Epithelial cell of esophagus (primary cell): ENCODE measurements at regions not wholly inside any gene's neighbourhood (a gene's known extent, or its start where the extent isn't known, plus 50 kb on each side); places are given as distances from the start of the nearest gene placed in this dataset.

Source experiments
- DNase-seq: peaks from one replicate; pipeline ENCODE4 v3.0.0; 2010; ENCODE audit warnings: low read depth
- H3K4me3 ChIP-seq: 2 replicates; pipeline ENCODE4 v1.5.1; 2011; ENCODE audit warnings: mild to moderate bottlenecking, low read length, control low read depth
- TF ChIP-seq, protein P1 (sequence below): IDR thresholded peaks from 2 replicates; pipeline ENCODE4 v1.5.1; 2011; ENCODE audit warnings: low read depth, mild to moderate bottlenecking, low read length, control low read depth, inconsistent platforms; ENCODE audit not compliant: insufficient read depth; ENCODE audit errors: missing control alignments

DNA sequence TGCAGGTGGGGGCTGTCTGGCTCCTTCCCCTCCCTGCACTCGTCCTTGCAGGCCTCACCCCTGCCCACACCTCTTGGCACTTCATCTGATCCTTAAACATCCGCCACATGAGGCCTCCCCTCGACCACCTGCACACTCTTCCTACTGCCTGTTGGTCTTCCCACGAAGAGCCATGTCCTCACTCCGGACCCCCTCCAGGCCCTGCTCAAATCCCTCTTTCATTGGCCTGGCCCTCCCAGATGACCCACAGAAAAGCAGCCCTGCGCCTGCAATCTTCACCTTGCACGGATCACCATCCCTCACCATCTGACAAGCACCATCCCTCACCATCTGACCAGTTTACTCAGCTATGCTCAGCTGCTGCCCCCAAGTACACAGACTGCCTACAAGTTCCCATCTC is 193.6 kb downstream of the BCL11B start:
- TF ChIP-seq, protein P1, sequence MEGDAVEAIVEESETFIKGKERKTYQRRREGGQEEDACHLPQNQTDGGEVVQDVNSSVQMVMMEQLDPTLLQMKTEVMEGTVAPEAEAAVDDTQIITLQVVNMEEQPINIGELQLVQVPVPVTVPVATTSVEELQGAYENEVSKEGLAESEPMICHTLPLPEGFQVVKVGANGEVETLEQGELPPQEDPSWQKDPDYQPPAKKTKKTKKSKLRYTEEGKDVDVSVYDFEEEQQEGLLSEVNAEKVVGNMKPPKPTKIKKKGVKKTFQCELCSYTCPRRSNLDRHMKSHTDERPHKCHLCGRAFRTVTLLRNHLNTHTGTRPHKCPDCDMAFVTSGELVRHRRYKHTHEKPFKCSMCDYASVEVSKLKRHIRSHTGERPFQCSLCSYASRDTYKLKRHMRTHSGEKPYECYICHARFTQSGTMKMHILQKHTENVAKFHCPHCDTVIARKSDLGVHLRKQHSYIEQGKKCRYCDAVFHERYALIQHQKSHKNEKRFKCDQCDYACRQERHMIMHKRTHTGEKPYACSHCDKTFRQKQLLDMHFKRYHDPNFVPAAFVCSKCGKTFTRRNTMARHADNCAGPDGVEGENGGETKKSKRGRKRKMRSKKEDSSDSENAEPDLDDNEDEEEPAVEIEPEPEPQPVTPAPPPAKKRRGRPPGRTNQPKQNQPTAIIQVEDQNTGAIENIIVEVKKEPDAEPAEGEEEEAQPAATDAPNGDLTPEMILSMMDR: no peak
- no peak overlapping the region for H3K4me3 ChIP-seq
- no peak for DNase-seq

DNA sequence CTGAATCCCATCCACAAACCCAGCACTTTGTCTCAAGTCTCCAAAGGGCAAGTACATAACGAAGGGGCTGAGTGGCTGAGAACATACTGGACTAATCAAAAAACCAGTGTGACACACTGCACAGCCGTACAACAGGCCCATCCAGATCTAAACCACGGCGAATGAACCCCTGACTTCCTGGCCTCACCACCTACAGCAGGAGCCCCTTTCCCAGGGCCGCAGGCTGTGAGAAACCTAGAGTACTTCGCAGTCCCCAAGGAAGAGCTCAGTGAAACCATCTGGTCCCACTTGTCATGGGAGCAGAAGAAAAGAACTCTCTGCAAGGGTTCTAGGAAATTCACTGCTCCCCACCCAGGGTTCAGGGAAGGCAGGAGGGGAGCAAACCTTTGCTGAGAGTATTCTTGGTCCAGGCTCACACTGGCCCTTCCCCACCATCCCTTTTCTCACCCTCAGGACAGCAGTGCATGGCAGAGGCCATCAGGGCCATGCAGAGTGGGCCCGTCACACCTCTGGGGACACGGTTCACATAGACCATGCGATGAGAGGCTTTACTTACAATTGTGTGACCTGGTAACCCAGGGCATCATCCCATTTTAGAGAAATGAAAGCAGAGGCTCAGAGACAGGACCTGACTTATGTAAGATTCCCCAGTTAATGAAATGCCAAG is 192.8 kb downstream of the BCL11B start:
- H3K4me3 ChIP-seq: no peak overlapping the region
- no peak for DNase-seq
- TF ChIP-seq, protein P1: no peak

DNA sequence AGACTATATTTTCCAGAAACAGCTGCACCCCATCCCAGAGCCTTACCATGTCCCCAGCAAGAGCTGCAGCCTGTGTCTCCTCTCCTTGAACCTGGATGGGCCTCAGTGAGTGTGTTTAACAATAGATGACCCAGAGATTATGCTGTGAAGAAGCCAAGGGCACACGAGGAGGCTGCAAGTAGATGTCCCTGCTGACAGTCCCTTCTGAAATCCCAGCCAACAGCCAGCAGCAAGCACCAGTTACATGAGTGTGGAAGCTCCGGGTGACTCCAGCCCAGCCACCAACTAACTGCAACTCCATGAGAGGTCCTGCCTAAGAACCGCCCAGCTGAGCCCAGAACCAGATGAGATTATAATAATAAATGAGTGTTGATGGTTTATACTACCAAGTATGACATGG is 191.7 kb downstream of the BCL11B start:
- no peak overlapping the region for H3K4me3 ChIP-seq
- no peak for DNase-seq
- TF ChIP-seq, protein P1: no peak

DNA sequence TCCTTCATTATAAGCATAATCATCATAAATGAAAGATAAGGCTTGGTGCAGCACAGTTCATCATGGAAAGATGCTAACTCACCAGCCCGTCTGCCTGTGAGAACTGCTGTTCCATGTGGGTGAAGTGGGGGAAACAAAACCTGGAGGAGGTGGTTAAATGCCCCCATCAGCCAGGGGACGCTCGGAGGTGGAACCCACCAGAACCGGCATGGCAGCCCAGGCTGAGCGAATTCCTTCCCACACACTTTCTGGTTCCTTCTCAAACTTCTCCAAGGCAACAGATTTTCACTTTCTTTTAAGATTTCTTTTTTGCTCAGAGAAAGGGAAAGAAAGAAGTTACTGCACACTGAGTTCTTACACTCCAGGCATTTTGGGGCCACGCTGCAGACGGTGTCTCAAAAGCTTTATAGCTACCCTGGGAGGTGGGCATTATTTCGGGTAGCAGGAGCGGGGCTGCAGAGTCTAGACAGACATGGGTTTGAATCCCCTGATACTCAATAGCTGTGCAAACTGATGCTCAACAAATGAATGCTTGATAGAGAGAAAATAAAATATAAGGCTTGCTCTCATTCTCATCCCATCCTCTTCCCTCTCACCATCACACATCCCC is 190.7 kb downstream of the BCL11B start:
- no peak overlapping the region for H3K4me3 ChIP-seq
- TF ChIP-seq, protein P1: no peak
- DNase-seq: no peak

GRCh38 chr14:99081880-99082279 is 190.1 kb downstream of the BCL11B start:
- no peak overlapping the region for H3K4me3 ChIP-seq
- no peak for DNase-seq
- TF ChIP-seq, protein P1: no peak

- no peak overlapping the region for H3K4me3 ChIP-seq
- TF ChIP-seq, protein P1: no peak
- DNase-seq: peak; percentile 2
These were observed 178.2 kb downstream of the BCL11B start for GRCh38 chr14:99093532-99094517.
